Natural killer cell treated with Interleukin-12 subunit alpha and Interleukin-12 subunit beta and Interleukin-15 and Interleukin-18, amount 100 ng/mL, for 72 hours (primary cell): ENCODE measurements at regions not wholly inside any gene's neighbourhood (a gene's known extent, or its start where the extent isn't known, plus 50 kb on each side); places are given as distances from the start of the nearest gene placed in this dataset.
"Not testable (repeated sequence)": the region's sequence is repeated elsewhere in the genome, so short reads cannot be mapped to it uniquely, and the experiment has no call there.

ENCODE experiments used
- ATAC-seq, 2 donors: fragments of 150-1000 bp; cut with Tn5 transposase in 1 of 2; sonication (Bioruptor Pico), chemical (Tn5 transposase) in 1 of 2; 2 replicates each; pipeline ENCODE4 v1.10.0; 2021
- DNase-seq: peaks from one replicate; pipeline ENCODE4 v3.0.0; 2022; ENCODE audit warnings: low spot score
- H3K27ac Mint-ChIP-seq, 2 donors: 1 replicate in 1 of 2; 2 replicates in 1 of 2; pipeline ENCODE4 v1.8.0; 2022; ENCODE audit warnings: mixed read lengths in 2 of 2, mild to moderate bottlenecking in 1 of 2, moderate library complexity in 1 of 2
- H3K27me3 Mint-ChIP-seq, 2 donors: 1 replicate in 1 of 2; 2 replicates in 1 of 2; pipeline ENCODE4 v1.8.0; 2022; ENCODE audit warnings: mixed read lengths in 2 of 2
- H3K36me3 Mint-ChIP-seq: one replicate; pipeline ENCODE4 v1.8.0; 2022; ENCODE audit warnings: mixed read lengths
- H3K4me1 Mint-ChIP-seq, 2 donors: 1 replicate in 1 of 2; 2 replicates in 1 of 2; pipeline ENCODE4 v1.8.0; 2022; ENCODE audit warnings: low read depth in 2 of 2, mixed read lengths in 2 of 2, mild to moderate bottlenecking in 1 of 2
- H3K4me3 Mint-ChIP-seq: one replicate; pipeline ENCODE4 v1.8.0; 2022; ENCODE audit warnings: mixed read lengths
- H3K9me3 Mint-ChIP-seq: 2 replicates; pipeline ENCODE4 v1.8.0; 2022; ENCODE audit warnings: mixed read lengths

DNA sequence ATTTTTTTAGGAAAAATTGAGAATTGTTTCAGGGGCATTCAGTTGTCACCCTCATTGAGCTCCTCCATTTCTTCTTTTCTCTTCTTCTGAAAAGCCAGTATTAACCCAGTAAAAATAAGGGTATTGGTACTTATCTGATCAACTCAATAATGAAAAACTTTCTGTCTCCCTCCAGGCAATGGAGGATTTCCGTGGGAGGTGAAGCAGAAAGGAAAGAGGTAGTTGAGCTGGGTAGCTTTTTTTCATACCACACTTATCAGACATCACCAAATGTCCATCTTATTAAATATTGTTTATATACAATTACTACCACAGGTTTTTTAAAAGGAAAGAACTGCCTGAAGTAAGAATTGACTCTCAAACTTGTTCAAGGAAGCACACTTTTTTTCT, 731.1 kb upstream of the ZNF608 start:
- H3K4me1 Mint-ChIP-seq = no peaks in the 10 kb centered on the region
- H3K27ac Mint-ChIP-seq = no peak overlapping the region
- peaks cover 0 to 7% of the 10 kb centered on the region in 2 donors for H3K27me3 Mint-ChIP-seq
- ATAC-seq (no peak), DNase-seq (no peak)
- H3K36me3 Mint-ChIP-seq = no peaks in the 10 kb centered on the region
- no peak overlapping the region for H3K4me3 Mint-ChIP-seq
- H3K9me3 Mint-ChIP-seq = no peaks in the 10 kb centered on the region

DNA sequence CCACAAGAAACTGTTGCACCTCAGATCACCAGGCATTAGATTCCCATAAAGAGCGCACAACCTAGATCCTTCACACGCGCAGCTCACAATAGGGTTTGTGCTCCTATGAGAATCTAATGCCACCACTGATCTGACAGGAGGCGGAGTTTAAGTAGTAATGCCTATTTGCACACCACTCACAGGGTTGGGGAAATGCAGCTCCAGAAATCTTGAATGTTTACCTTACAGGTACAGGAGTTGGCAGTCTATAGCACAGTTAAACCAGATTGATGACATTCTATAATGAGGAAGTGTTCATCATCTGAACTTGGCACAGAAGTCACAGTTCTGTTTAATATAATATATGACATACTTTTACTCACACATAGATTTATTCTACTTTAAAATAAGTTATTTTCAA, 732.2 kb upstream of the ZNF608 start:
- Mint-ChIP-seq H3K27me3 (peaks cover 0 to 7% of the 10 kb centered on the region in 2 donors), H3K36me3 (no peaks in the 10 kb centered on the region), H3K4me3 (no peak overlapping the region), H3K27ac (no peak overlapping the region), H3K4me1 (no peaks in the 10 kb centered on the region), H3K9me3 (no peaks in the 10 kb centered on the region)
- no peak for DNase-seq
- ATAC-seq = no peak

DNA sequence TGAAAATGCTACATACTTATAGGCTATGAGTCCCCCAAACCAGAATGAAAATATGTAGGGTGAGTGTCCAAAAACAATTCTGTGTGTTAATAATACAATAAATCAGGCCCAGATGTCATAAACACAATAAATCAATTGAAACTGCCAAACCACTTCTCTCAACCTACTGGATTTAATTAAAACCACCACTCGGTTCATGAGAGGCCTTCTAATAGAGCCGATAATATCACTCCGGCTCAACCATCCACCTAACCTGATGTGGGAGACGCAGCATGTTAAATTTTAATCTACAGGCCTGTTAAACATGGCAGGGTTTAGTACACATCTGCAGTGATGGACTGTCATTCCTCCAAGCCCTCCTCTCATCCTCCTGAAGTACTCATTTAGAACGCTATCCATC, 734.5 kb upstream of the ZNF608 start:
- ATAC-seq = no peak
- Mint-ChIP-seq H3K9me3 (no peaks in the 10 kb centered on the region), H3K36me3 (no peaks in the 10 kb centered on the region), H3K4me3 (no peak overlapping the region), H3K27ac (no peak overlapping the region), H3K27me3 (peaks cover 0 to under 1% of the 10 kb centered on the region in 2 donors), H3K4me1 (peaks cover 0 to 3% of the 10 kb centered on the region in 2 donors)
- no peak for DNase-seq

DNA sequence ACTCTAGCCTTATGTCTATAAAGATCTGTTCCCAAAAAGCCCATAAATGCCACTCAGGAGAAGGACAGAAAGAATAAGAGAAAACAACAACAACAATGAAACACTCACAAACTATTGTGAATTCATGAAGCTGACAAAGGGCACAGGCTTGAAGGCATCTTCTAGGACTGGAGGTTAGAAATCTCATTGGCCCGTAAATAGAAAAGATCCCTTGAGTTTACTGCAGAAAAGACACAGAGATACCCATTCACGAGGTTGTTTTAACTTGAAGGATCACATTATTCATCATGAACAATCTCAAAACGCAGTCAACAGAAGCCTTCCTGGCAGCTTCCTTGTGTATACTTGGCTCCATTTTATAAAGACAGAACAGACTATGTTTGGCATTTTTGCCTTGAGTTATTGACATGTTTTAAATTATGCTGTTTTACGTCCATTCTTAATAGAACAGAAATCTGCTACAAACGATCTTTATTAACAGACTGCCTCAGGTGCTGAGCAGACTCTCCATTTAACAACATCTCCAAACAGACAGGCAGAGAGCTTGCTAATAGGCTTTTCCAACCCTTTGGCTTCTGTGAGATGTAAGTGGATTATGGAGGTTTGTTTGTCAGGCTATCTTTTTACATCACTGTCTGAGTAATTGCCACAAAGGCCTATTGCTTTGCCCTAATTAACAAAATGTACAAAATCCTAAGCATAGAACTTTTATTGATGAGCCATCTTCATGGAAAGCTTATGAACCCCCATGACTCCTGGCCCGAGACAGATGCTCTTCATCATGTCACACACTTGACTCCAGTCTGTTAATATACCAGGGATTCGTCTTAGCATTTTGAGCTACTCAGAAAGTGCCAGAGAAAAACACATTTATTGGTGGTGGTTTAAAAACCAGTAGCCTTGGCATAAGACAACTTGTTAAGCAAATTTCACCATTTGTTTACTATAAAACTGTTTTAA, 735.3 kb upstream of the ZNF608 start:
- Mint-ChIP-seq H3K4me3 (no peak overlapping the region), H3K27ac (no peak overlapping the region), H3K4me1 (peaks cover 0 to 3% of the 10 kb centered on the region in 2 donors), H3K27me3 (no peaks in the 10 kb centered on the region), H3K9me3 (no peaks in the 10 kb centered on the region), H3K36me3 (no peaks in the 10 kb centered on the region)
- DNase-seq (no peak), ATAC-seq (no peak)

DNA sequence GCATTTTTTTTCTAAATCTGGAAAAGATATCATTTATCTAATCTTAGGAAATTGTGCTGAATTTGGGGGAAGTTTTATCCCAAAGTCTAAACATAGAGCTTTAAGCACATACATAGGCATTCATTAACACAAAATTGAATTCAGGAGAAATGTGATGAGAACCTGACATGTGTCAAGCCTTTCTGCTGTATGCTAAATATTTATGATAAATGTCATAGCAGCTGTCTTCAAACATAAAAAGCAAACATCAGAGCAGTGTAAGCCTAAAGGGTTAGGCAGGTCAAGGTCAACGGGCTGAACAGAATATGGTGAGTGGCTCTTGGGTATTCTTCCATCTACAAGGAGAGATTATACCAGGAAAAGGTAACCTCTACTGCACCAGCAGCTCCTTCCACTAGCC, 737.2 kb upstream of the ZNF608 start:
- ATAC-seq = no peak
- Mint-ChIP-seq H3K36me3 (no peaks in the 10 kb centered on the region), H3K27me3 (no peaks in the 10 kb centered on the region), H3K9me3 (no peaks in the 10 kb centered on the region), H3K4me1 (peaks cover 0 to 3% of the 10 kb centered on the region in 2 donors), H3K4me3 (no peak overlapping the region), H3K27ac (no peak overlapping the region)
- no peak for DNase-seq

DNA sequence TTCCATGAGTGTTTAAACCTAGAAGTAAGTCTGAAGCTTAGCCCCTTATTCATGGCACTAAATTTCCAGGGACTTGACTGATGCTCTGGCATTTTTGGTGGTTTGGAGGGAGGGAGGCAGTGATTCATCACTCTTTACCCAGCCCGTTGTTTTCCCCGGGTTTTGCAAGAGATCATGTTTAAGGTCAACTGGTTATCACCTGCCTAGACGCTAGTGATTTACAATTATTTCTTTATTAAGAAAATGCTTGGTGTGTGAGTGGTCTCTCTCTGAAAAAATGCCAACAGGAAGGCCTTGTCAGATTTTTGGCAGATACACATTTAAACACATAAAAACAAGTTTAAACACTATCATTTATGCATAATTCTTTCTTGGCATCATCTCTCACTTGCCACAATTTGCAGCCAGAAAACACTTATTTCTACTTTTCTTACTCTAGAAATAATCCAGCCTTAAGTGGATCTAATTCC, 737.9 kb upstream of the ZNF608 start:
- no peak overlapping the region for H3K27ac Mint-ChIP-seq
- DNase-seq (no peak), ATAC-seq (no peak)
- H3K36me3 Mint-ChIP-seq = no peaks in the 10 kb centered on the region
- peaks cover 0 to 3% of the 10 kb centered on the region in 2 donors for H3K4me1 Mint-ChIP-seq
- no peaks in the 10 kb centered on the region for H3K27me3 Mint-ChIP-seq
- H3K9me3 Mint-ChIP-seq = no peaks in the 10 kb centered on the region
- H3K4me3 Mint-ChIP-seq = no peak overlapping the region

DNA sequence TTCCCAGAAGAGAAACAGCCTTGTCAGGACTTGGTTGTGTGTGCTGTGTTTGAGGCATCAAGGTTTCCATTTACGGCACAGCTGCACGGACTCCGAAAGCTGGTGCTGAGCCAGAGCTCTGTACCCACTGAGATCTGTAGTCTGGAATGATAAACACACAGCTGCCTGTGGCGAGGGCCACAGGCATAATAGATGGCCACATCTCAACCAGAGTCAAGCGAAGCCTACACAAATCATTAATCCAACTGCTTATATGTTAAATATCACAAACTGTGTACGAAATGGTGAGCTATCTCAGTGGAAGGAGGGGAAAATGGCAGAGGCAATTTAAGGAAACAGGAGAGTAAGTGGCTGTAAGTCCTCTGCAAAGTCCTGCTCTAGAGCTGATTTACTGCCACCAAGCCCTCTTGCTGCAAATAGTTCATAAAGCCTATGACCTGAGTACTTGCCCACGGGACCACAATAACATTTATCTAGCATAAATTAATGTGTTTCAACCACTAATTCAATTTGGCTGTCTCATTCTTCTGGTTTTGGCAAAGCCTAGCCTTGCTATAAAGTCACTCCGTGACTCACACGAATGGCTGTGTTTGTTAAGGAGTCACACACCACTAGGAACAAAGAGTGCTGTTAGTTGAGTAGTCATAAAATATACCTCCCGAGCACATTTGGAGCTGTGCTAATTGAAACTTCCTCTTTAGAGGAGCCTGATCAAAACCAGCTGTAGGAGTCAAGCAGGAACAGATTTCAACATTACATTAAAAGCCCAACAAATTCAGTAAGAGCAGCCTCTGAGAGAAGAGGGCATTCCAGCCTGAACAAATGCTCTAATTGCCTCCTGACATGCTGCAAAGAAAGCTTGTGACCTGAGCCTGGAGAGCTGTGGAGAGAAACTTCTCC, 738.6 kb upstream of the ZNF608 start:
- H3K36me3 Mint-ChIP-seq = no peaks in the 10 kb centered on the region
- H3K27ac Mint-ChIP-seq = no peak overlapping the region
- H3K4me1 Mint-ChIP-seq = peaks cover 0 to 3% of the 10 kb centered on the region in 2 donors
- no peaks in the 10 kb centered on the region for H3K27me3 Mint-ChIP-seq
- H3K9me3 Mint-ChIP-seq = no peaks in the 10 kb centered on the region
- ATAC-seq (no peak), DNase-seq (no peak)
- H3K4me3 Mint-ChIP-seq = no peak overlapping the region

DNA sequence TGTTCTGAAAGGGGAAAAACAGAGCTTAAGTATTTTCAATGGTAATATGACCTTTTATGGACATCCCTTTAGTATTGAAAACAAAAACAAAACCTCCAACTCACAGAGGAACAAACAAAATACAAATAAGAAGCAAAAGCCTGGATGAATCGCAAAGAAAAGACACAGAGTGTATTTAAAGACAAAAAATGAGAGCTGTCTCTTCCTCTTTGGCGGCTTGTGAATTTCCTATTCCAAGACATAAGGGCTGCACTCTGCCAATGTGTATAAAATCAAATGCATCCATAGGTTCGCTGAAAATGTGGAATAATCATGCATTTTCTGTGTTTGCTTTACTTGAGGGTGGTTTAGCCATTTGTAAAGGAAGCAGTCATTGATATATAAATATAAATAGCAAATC, 739.3 kb upstream of the ZNF608 start:
- ATAC-seq (no peak), DNase-seq (no peak)
- H3K4me3 Mint-ChIP-seq = no peak overlapping the region
- no peak overlapping the region for H3K27ac Mint-ChIP-seq
- no peaks in the 10 kb centered on the region for H3K36me3 Mint-ChIP-seq
- no peaks in the 10 kb centered on the region for H3K9me3 Mint-ChIP-seq
- H3K27me3 Mint-ChIP-seq = no peaks in the 10 kb centered on the region
- peaks cover 0 to 3% of the 10 kb centered on the region in 2 donors for H3K4me1 Mint-ChIP-seq

DNA sequence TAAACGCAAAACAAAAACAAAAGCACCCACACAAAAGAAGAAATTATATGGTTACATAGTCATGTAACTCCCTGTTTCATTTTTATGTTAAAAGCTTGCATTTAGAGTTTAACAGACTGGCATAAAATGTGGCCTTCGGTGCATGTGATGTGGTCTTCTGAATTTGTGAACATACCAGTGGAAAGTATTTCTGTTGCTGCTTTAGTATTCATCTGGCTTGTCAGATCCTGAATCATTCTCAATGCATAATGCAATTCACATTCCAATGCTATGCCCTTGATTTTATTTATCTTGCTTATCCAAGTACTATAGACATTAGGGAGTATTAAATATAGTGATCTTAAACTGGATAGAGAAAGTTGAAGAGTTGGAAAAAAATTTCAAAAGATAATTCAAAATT, 740.2 kb upstream of the ZNF608 start:
- Mint-ChIP-seq H3K4me3 (no peak overlapping the region), H3K36me3 (no peaks in the 10 kb centered on the region), H3K4me1 (peaks cover 0 to 3% of the 10 kb centered on the region in 2 donors), H3K9me3 (no peaks in the 10 kb centered on the region), H3K27ac (no peak overlapping the region), H3K27me3 (no peaks in the 10 kb centered on the region)
- ATAC-seq (no peak), DNase-seq (no peak)

DNA sequence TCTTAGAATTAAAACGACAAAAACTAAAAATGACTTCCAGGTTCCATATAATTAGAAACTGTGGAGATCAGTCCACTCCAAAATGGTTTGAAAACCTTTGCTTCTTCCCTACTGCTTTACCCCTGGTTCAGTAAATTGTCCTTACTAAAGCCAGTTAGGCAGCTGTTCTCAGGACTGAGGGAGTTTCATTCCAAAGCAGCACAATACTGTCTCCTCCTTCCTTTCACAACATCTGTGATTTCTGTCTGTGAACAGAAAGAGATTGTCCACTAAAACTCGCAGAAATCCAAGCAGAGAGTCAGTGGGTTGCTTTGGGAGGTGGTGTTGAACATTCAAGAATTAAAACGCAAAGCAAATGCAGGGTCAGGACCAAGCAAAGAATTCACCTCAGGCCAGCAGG, 740.8 kb upstream of the ZNF608 start:
- H3K4me1 Mint-ChIP-seq = peaks cover 0 to 3% of the 10 kb centered on the region in 2 donors
- no peak overlapping the region for H3K4me3 Mint-ChIP-seq
- H3K27ac Mint-ChIP-seq = no peak overlapping the region
- DNase-seq = no peak
- H3K36me3 Mint-ChIP-seq = no peaks in the 10 kb centered on the region
- ATAC-seq = no peak
- no peaks in the 10 kb centered on the region for H3K9me3 Mint-ChIP-seq
- H3K27me3 Mint-ChIP-seq = no peaks in the 10 kb centered on the region

DNA sequence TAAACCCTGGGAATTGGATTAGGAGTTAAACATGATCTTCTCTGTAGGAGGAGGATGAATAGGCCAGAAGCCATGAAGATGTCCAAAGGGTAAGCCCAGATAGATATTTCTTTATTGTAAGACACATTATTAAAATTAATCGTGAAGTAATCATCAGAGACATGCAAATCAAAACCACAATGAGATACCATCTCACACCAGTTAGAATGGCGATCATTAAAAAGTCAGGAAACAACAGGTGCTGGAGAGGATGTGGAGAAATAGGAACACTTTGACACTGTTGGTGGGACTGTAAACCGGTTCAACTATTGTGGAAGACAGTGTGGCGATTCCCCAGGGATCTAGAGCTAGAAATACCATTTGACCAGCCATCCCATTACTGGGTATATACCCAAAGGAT, 741.2 kb upstream of the ZNF608 start:
- H3K4me1 Mint-ChIP-seq, H3K27me3 Mint-ChIP-seq, H3K27ac Mint-ChIP-seq, H3K4me3 Mint-ChIP-seq, H3K36me3 Mint-ChIP-seq, H3K9me3 Mint-ChIP-seq, ATAC-seq, DNase-seq: not testable (repeated sequence)

DNA sequence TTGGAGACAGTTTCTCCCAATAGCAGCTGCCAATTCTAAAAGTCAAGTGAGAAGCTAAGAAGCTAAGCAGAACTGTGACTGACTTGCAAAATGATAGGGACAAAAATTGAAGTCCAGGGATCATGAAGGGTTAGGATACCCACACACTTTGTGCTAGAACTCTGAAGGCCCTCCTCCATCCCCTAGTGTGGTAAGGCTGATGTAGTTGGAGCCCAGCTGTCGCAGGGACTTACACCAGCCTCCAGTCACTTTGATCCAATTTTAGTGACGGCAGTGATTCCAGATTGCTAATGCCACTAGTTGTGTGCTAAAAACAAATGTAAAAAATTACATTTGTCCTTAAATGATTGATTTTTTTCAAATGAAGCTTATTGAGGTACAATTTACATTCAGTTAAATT, 742.7 kb upstream of the ZNF608 start:
- no peak overlapping the region for H3K27ac Mint-ChIP-seq
- no peak overlapping the region for H3K4me3 Mint-ChIP-seq
- DNase-seq = no peak

DNA sequence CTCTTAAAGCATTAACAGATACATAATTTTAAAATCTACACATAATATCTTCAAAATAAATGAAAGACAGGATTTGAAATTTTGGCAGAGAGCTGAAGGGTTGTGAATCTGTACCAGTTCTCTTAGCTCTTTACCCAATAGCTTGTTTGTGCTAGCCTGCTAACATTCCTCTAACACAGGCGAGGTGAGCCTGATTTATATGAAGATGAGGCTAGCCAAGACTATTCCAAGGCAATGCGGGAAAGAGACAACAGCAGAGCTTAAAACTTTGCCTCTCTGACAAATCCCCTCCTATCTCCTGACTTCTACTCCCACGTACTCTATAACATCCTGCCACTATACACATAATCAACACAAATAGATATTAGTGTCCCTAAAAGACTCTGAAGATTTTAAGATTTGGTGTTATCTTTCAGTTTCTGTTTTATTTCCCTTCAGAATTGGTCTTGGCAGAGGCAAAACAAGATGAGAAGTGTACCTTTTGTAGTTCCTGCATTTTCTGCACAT, 745.6 kb upstream of the ZNF608 start:
- ATAC-seq = no peak
- no peak overlapping the region for H3K4me3 Mint-ChIP-seq
- DNase-seq = no peak
- peaks cover 0 to 5% of the 10 kb centered on the region in 2 donors for H3K27me3 Mint-ChIP-seq
- H3K27ac Mint-ChIP-seq = no peak overlapping the region
- no peaks in the 10 kb centered on the region for H3K36me3 Mint-ChIP-seq
- H3K9me3 Mint-ChIP-seq = peaks cover 6% of the 10 kb centered on the region
- no peaks in the 10 kb centered on the region for H3K4me1 Mint-ChIP-seq

More for the DNA sequence above, 742.7 kb upstream of the ZNF608 start:
- Mint-ChIP-seq H3K27me3 (no peaks in the 10 kb centered on the region), H3K9me3 (peaks cover 3% of the 10 kb centered on the region), H3K4me1 (peaks cover 0 to 3% of the 10 kb centered on the region in 2 donors), H3K36me3 (no peaks in the 10 kb centered on the region)
- no peak for ATAC-seq

DNA sequence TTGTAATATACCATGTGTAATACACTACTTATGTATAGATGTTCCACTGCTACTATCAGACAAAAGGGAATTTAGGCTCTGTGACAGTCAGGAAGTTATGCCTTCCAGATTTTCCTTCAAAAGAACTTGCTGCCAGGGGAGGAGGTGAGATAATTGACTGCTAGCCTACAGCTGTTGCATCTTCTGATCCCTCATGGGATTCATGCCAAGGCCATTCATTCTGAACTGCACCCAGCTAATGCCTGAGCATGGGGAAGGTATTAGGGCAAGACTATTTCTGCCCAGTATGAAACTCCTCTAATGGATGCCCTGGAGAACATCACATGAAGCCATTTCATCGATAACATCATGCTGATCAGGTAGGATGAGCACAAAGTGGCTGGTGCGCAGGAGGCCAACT, 746.5 kb upstream of the ZNF608 start:
- no peak overlapping the region for H3K4me3 Mint-ChIP-seq
- H3K27me3 Mint-ChIP-seq = peaks cover 0 to 5% of the 10 kb centered on the region in 2 donors
- peaks cover 6% of the 10 kb centered on the region for H3K9me3 Mint-ChIP-seq
- DNase-seq (no peak), ATAC-seq (no peak)
- H3K27ac Mint-ChIP-seq = no peak overlapping the region
- no peaks in the 10 kb centered on the region for H3K36me3 Mint-ChIP-seq
- no peaks in the 10 kb centered on the region for H3K4me1 Mint-ChIP-seq
